AG09319 (cell line): ENCODE measurements at regions not wholly inside any gene's neighbourhood (a gene's known extent, or its start where the extent isn't known, plus 50 kb on each side); places are given as distances from the start of the nearest gene placed in this dataset.
A peak's percentile ranks its signal among the peaks of the same experiment; 100 is the strongest.

Source experiments
- DNase-seq: peaks from one replicate; pipeline ENCODE4 v3.0.0-alpha.2; 2010; ENCODE audit warnings: low read depth; ENCODE audit errors: extremely low read depth
- CTCF ChIP-seq: IDR thresholded peaks from 2 replicates; pipeline ENCODE4 v1.5.1; 2011; ENCODE audit warnings: low read depth, mild to moderate bottlenecking, inconsistent platforms, low read length, moderate library complexity

GRCh38 chr5:173501271-173501670 lies 115.2 kb downstream of the BOD1 start:
- DNase-seq = no peak
- TF ChIP-seq CTCF = no peak

- no peak for DNase-seq
- TF ChIP-seq CTCF = no peak
These were observed 116.3 kb downstream of the BOD1 start for GRCh38 chr5:173500213-173500560.

GRCh38 chr5:173499471-173500212 lies 116.8 kb downstream of the BOD1 start:
- TF ChIP-seq CTCF = no peak
- no peak for DNase-seq

- no peak for TF ChIP-seq CTCF
- DNase-seq = no peak
These were observed 117.5 kb downstream of the BOD1 start for GRCh38 chr5:173498739-173499470.

GRCh38 chr5:173498286-173498685 lies 118.2 kb downstream of the BOD1 start:
- TF ChIP-seq CTCF = no peak
- peak; percentile 22 for DNase-seq

GRCh38 chr5:173497685-173498084 lies 118.8 kb downstream of the BOD1 start:
- no peak for TF ChIP-seq CTCF
- DNase-seq = no peak

- TF ChIP-seq CTCF = no peak
- no peak for DNase-seq
These were observed 119.6 kb downstream of the BOD1 start for GRCh38 chr5:173496883-173497255.
